ENCODE measurements at regions not wholly inside any gene's neighbourhood (a gene's known extent, or its start where the extent isn't known, plus 50 kb on each side); places are given as distances from the start of the nearest gene placed in this dataset.

DNA sequence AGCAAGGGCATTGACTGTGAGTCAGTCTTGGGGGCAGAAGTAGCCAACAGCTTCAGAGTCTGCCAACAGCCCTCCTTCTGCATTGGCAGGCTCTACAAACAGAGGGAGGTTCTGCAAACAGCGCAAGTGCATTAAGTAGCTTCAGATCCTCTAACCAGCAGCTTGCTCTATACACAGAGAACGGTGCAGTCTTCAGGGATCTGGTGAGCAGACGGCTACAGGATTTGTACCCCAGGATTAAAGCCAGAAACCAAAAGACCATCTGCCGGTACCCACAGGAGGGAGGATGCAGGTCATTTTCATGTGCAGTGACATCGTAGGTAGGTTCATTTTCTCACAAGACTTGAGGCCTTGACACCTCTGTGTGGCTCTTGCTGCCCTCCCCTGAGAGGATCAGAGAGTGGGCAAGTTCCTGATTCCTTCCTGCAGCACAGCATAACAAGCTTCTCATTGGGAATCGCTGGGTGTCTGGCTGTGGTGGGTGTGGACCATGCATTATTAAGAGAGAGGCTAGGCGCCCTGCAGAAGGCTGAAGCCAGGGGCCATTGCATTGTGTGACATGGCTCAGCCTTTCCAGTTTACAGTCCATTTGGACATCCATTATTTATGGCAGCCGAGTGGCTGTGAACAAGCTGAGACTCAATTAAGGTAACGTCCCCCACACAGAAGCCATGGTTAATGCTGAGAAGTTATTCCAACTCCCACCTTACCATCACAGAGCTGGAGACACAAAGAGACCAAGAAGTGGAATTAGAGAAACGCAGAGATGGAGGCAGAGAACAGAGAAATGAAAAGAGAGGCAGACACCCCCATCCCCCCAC lies 250.0 kb downstream of the LRFN2 start:
- TF ChIP-seq ZNF274 (IDR thresholded peaks at IDR 0.05; ENCODE audit: low read depth, low read length) (no peak), SUZ12 (IDR thresholded peaks at IDR 0.05; ENCODE audit: extremely low read depth, insufficient read depth, insufficient read length) (no peak), YY1 (IDR thresholded peaks at IDR 0.05; ENCODE audit: insufficient read depth, insufficient read length) (no peak)

Measured in NT2/D1 (cell line).